ENCODE measurements at regions not wholly inside any gene's neighbourhood (a gene's known extent, or its start where the extent isn't known, plus 50 kb on each side); places are given as distances from the start of the nearest gene placed in this dataset.

DNA sequence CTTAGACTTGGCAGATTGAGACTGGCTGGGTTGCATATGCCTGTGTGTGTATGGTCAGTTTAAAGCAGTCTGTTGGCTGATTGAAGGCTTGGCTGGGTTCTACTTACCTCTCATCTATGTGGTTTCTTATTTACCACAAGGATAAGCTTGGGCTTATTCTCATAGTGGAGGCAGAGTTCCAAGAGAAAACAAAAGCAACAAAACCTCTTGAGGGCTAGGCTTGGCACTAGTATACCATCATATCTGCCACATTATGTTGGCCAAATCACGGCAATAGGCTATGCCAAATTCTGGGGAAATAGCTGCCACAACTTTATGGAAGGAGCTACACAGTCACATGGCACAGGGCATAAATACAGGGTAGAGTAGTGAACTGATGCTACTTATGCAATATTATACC lies 714.1 kb downstream of the CBLN4 start:
- TF ChIP-seq, protein P1, sequence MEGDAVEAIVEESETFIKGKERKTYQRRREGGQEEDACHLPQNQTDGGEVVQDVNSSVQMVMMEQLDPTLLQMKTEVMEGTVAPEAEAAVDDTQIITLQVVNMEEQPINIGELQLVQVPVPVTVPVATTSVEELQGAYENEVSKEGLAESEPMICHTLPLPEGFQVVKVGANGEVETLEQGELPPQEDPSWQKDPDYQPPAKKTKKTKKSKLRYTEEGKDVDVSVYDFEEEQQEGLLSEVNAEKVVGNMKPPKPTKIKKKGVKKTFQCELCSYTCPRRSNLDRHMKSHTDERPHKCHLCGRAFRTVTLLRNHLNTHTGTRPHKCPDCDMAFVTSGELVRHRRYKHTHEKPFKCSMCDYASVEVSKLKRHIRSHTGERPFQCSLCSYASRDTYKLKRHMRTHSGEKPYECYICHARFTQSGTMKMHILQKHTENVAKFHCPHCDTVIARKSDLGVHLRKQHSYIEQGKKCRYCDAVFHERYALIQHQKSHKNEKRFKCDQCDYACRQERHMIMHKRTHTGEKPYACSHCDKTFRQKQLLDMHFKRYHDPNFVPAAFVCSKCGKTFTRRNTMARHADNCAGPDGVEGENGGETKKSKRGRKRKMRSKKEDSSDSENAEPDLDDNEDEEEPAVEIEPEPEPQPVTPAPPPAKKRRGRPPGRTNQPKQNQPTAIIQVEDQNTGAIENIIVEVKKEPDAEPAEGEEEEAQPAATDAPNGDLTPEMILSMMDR (IDR thresholded peaks at IDR 0.05): no peak
- TF ChIP-seq EP300 (IDR thresholded peaks at IDR 0.05) (no peak), POLR2AphosphoS5 (IDR thresholded peaks at IDR 0.05) (no peak)
